Trophoblast cell (in vitro differentiated cells and primary cell): ENCODE measurements at regions not wholly inside any gene's neighbourhood (a gene's known extent, or its start where the extent isn't known, plus 50 kb on each side); places are given as distances from the start of the nearest gene placed in this dataset.

Source experiments
- DNase-seq, 2 donors: peaks; one replicate each; pipeline ENCODE4 v3.0.0-alpha.2; 2016
- H2AFZ ChIP-seq: 2 replicates; pipeline ENCODE4 v1.6.1; 2013; ENCODE audit warnings: low read length, moderate library complexity, mild to moderate bottlenecking; ENCODE audit not compliant: insufficient read depth, poor library complexity
- H2AK5ac ChIP-seq: 2 replicates; pipeline ENCODE4 v1.6.1; 2013; ENCODE audit warnings: mild to moderate bottlenecking, low read length
- H2BK120ac ChIP-seq: 2 replicates; pipeline ENCODE4 v1.6.1; 2013; ENCODE audit warnings: low read length, mild to moderate bottlenecking, moderate library complexity; ENCODE audit not compliant: insufficient read depth, poor library complexity
- H2BK12ac ChIP-seq: 2 replicates; pipeline ENCODE4 v1.6.1; 2013; ENCODE audit warnings: mild to moderate bottlenecking, low read length, moderate library complexity
- H2BK5ac ChIP-seq: 2 replicates; pipeline ENCODE4 v1.6.1; 2013; ENCODE audit warnings: low read length, low read depth, moderate library complexity, mild to moderate bottlenecking; ENCODE audit not compliant: poor library complexity
- H3K14ac ChIP-seq: 2 replicates; pipeline ENCODE4 v1.6.1; 2013; ENCODE audit warnings: mild to moderate bottlenecking, low read length
- H3K18ac ChIP-seq: 2 replicates; pipeline ENCODE4 v1.6.1; 2013; ENCODE audit warnings: mild to moderate bottlenecking, low read length
- H3K23ac ChIP-seq: 2 replicates; pipeline ENCODE4 v1.6.1; 2013; ENCODE audit warnings: low read length
- H3K27ac ChIP-seq: 2 replicates; pipeline ENCODE4 v1.5.1; 2013; ENCODE audit warnings: low read depth, mild to moderate bottlenecking, inconsistent platforms, low read length, moderate library complexity
- H3K27me3 ChIP-seq: 2 replicates; pipeline ENCODE4 v1.6.1; 2013; ENCODE audit warnings: inconsistent platforms, mild to moderate bottlenecking, low read length, moderate library complexity; ENCODE audit not compliant: insufficient read depth
- H3K36me3 ChIP-seq, 2 experiments: 1 replicate in 1 of 2; 2 replicates in 1 of 2; pipeline ENCODE4 v1.6.1; 2013; ENCODE audit warnings: low read length in 2 of 2, mild to moderate bottlenecking in 2 of 2, moderate library complexity in 1 of 2; ENCODE audit not compliant: insufficient read depth in 2 of 2, control insufficient read depth in 1 of 2
- H3K4ac ChIP-seq: 2 replicates; pipeline ENCODE4 v1.6.1; 2013; ENCODE audit warnings: low read depth, mild to moderate bottlenecking, low read length, moderate library complexity
- H3K4me1 ChIP-seq, 2 experiments: 1 replicate in 1 of 2; 2 replicates in 1 of 2; pipeline ENCODE4 v1.6.1; 2013; ENCODE audit warnings: low read length in 2 of 2, mild to moderate bottlenecking in 2 of 2, moderate library complexity in 1 of 2; ENCODE audit not compliant: insufficient read depth in 2 of 2, control insufficient read depth in 1 of 2
- H3K4me2 ChIP-seq: 2 replicates; pipeline ENCODE4 v1.6.1; 2013; ENCODE audit warnings: inconsistent platforms, mild to moderate bottlenecking, low read length, moderate library complexity
- H3K4me3 ChIP-seq: 2 replicates; pipeline ENCODE4 v1.5.1; 2013; ENCODE audit warnings: mild to moderate bottlenecking, low read depth, low read length, inconsistent platforms
- H3K79me1 ChIP-seq: one replicate; pipeline ENCODE4 v1.6.1; 2013; ENCODE audit warnings: low read length
- H3K79me2 ChIP-seq: 2 replicates; pipeline ENCODE4 v1.6.1; 2013; ENCODE audit warnings: low read length, mild to moderate bottlenecking; ENCODE audit not compliant: control insufficient read depth, insufficient read depth, poor library complexity
- H3K9ac ChIP-seq: 2 replicates; pipeline ENCODE4 v1.6.1; 2013; ENCODE audit warnings: mild to moderate bottlenecking, low read length
- H3K9me3 ChIP-seq: 2 replicates; pipeline ENCODE4 v1.6.1; 2013; ENCODE audit warnings: low read depth, mild to moderate bottlenecking, control low read depth, inconsistent platforms, low read length; ENCODE audit not compliant: insufficient read depth
- H4K12ac ChIP-seq: 2 replicates; pipeline ENCODE4 v1.6.1; 2013; ENCODE audit warnings: low read depth, mild to moderate bottlenecking, low read length, moderate library complexity
- H4K8ac ChIP-seq: 2 replicates; pipeline ENCODE4 v1.6.1; 2013; ENCODE audit warnings: low read depth, mild to moderate bottlenecking, low read length, moderate library complexity
- H4K91ac ChIP-seq: one replicate; pipeline ENCODE4 v1.6.1; 2013; ENCODE audit warnings: low read depth, mild to moderate bottlenecking, low read length, moderate library complexity
- WGBS: extraction: QIAGEN DNeasy Blood & Tissue Kit; methylation state at CpG from one replicate; pipeline ENCODE4 v1.1.7; 2013; ENCODE audit warnings: missing lambda C conversion rate; ENCODE audit not compliant: insufficient read length, insufficient coverage; ENCODE audit errors: extremely low coverage; 5-methylcytosine and 5-hydroxymethylcytosine counted together

DNA sequence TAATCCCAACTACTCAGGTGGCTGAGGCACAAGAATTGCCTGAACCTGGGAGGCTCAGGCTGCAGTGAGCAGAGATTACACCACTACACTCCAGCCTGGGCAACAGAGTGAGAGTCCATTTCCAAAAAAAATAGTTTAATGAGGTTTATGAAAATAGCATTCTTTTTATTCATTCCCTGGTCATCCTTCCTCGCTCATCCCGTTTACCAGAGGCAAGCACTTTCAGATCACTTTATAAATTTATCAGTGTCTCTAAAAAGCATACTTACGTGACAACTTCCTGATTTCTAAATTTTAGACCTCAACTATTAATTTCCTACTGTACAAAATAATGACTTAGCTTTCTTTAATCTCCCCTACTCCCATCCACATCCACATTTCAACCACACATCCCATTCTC, 864.8 kb downstream of the EPHA4 start:
- no peaks in the 10 kb centered on the region for H3K9me3 ChIP-seq
- H3K79me2 ChIP-seq, result no peaks in the 10 kb centered on the region
- H2BK5ac ChIP-seq, result no peak overlapping the region
- H3K36me3 ChIP-seq, result no peaks in the 10 kb centered on the region
- no peak overlapping the region for H3K14ac ChIP-seq
- no peak overlapping the region for H4K91ac ChIP-seq
- no peak overlapping the region for H3K9ac ChIP-seq
- H2AFZ ChIP-seq, result no peak overlapping the region
- no peak overlapping the region for H3K23ac ChIP-seq
- H2BK120ac ChIP-seq, result no peak overlapping the region
- no peak overlapping the region for H3K4me2 ChIP-seq
- no peak overlapping the region for H4K8ac ChIP-seq
- H2AK5ac ChIP-seq, result no peak overlapping the region
- H4K12ac ChIP-seq, result no peak overlapping the region
- no peaks in the 10 kb centered on the region for H3K79me1 ChIP-seq
- no peak overlapping the region for H3K27ac ChIP-seq
- no peak overlapping the region for H3K4ac ChIP-seq
- H3K4me1 ChIP-seq, result no peaks in the 10 kb centered on the region
- no peak overlapping the region for H2BK12ac ChIP-seq
- no peak for DNase-seq
- H3K27me3 ChIP-seq, result no peaks in the 10 kb centered on the region
- no CpG with 5 or more reads among the region's 3 CpGs for WGBS
- H3K18ac ChIP-seq, result no peak overlapping the region
- no peak overlapping the region for H3K4me3 ChIP-seq

DNA sequence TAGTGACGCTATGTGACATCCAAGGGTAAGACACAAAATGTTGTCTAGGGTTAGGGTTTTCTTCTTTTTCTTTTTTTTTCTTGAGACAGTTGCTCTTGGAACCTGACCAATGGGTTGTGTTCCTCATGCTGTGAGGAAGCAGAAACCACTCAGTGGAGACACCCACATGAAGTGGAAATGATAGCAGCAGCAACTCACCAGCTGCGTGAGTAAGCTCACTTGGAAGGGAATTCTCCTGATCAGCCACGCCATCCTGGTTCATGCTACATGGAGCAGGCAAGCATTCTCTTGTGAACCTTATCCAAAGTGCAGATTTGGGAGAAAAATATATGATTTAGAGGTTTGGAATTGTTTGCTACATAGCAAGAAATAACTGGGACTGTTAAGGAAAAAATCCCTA, 863.7 kb downstream of the EPHA4 start:
- Histone ChIP-seq H3K23ac (no peak overlapping the region), H2BK120ac (no peak overlapping the region), H2BK12ac (no peak overlapping the region), H4K91ac (no peak overlapping the region), H3K79me1 (no peaks in the 10 kb centered on the region), H3K18ac (no peak overlapping the region), H3K27me3 (no peaks in the 10 kb centered on the region), H3K9ac (no peak overlapping the region), H3K36me3 (no peaks in the 10 kb centered on the region), H3K4ac (no peak overlapping the region), H3K9me3 (no peaks in the 10 kb centered on the region), H2BK5ac (no peak overlapping the region), H4K12ac (no peak overlapping the region), H3K4me1 (no peaks in the 10 kb centered on the region), H2AFZ (no peak overlapping the region), H3K4me2 (no peak overlapping the region), H2AK5ac (no peak overlapping the region), H3K4me3 (no peak overlapping the region), H3K27ac (no peak overlapping the region), H3K79me2 (no peaks in the 10 kb centered on the region), H4K8ac (no peak overlapping the region), H3K14ac (no peak overlapping the region)
- DNase-seq, result no peak
- WGBS, result no CpG with 5 or more reads among the region's 3 CpGs

DNA sequence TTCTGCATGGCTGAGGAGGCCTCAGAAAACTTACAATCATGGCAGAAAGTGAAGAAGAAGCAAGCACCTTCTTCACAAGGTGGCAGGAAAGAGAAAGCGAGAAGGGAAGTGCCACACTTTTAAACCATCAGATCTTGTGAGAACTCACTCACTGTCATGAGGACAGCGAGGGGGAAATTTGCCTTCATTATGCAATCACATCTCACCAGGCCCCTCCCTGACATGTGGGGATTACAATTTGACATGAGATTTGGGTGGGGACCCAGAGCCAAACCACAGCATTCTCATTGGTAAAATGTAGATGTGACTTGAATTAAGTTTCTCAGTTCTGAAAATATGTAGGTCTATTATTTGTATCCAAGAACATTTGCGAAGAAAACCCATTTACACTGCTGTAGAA, 854.8 kb downstream of the EPHA4 start:
- H3K9me3 ChIP-seq, result peaks cover 5% of the 10 kb centered on the region
- H3K4ac ChIP-seq, result no peak overlapping the region
- no peak overlapping the region for H3K23ac ChIP-seq
- H4K12ac ChIP-seq, result no peak overlapping the region
- H4K91ac ChIP-seq, result no peak overlapping the region
- H2BK12ac ChIP-seq, result no peak overlapping the region
- no peaks in the 10 kb centered on the region for H3K36me3 ChIP-seq
- no peaks in the 10 kb centered on the region for H3K4me1 ChIP-seq
- no peaks in the 10 kb centered on the region for H3K27me3 ChIP-seq
- WGBS, result no CpG with 5 or more reads among the region's 3 CpGs
- no peaks in the 10 kb centered on the region for H3K79me2 ChIP-seq
- H3K27ac ChIP-seq, result no peak overlapping the region
- H3K14ac ChIP-seq, result no peak overlapping the region
- no peak overlapping the region for H2AK5ac ChIP-seq
- no peak overlapping the region for H2AFZ ChIP-seq
- DNase-seq, result no peak
- no peaks in the 10 kb centered on the region for H3K79me1 ChIP-seq
- no peak overlapping the region for H4K8ac ChIP-seq
- H3K18ac ChIP-seq, result no peak overlapping the region
- H3K4me3 ChIP-seq, result no peak overlapping the region
- H2BK5ac ChIP-seq, result no peak overlapping the region
- H3K4me2 ChIP-seq, result no peak overlapping the region
- H2BK120ac ChIP-seq, result no peak overlapping the region
- no peak overlapping the region for H3K9ac ChIP-seq

DNA sequence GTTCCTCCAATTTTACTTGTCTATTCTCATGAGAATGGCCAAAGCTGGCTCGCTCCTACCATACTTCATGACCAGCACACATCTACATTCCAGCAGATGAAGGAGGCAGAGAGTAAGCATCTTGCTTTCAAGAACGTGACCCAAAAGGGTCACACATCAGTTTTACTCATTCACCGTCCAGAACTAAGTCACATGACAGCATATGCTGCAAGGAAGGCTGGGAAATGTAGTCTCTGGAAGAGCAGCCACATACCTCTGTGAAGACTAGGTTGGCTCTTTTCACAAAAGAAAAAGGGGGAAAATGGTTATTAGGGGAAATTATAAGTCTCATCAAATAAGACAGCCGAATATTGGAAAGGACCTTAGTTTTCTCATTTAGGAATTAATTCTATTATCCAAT, 835.3 kb downstream of the EPHA4 start:
- H3K79me2 ChIP-seq, result no peaks in the 10 kb centered on the region

More for the DNA sequence above, 835.3 kb downstream of the EPHA4 start:
- Histone ChIP-seq H3K9ac (no peak overlapping the region), H2BK120ac (no peak overlapping the region), H3K23ac (no peak overlapping the region), H4K8ac (no peak overlapping the region), H3K4ac (no peak overlapping the region), H3K36me3 (no peaks in the 10 kb centered on the region), H3K27me3 (no peaks in the 10 kb centered on the region), H4K91ac (no peak overlapping the region), H2BK5ac (no peak overlapping the region), H3K79me1 (no peaks in the 10 kb centered on the region), H3K27ac (no peak overlapping the region), H3K4me1 (peaks cover 0 to 1% of the 10 kb centered on the region in 2 experiments), H3K14ac (no peak overlapping the region), H3K4me2 (peak overlapping the region; percentile 33), H3K18ac (no peak overlapping the region), H2AFZ (no peak overlapping the region), H3K9me3 (no peaks in the 10 kb centered on the region), H3K4me3 (no peak overlapping the region), H2AK5ac (no peak overlapping the region), H4K12ac (no peak overlapping the region), H2BK12ac (no peak overlapping the region)
- no CpG with 5 or more reads among the region's 4 CpGs for WGBS
- DNase-seq, result no peak
